HCT116 (cell line): ENCODE measurements at regions not wholly inside any gene's neighbourhood (a gene's known extent, or its start where the extent isn't known, plus 50 kb on each side); places are given as distances from the start of the nearest gene placed in this dataset.

ENCODE experiments used
- ATAC-seq: fragments of 200-7000 bp; cut with Tn5 transposase; 2 replicates; pipeline ENCODE4 v1.9.1; 2020; ENCODE audit warnings: mild to moderate bottlenecking, moderate library complexity
- BruUV-seq: library from RNA; stranded (reverse); fragments of 400-500 nt; replicated peaks from 2 replicates; lab custom pipeline; 2021; lab: Mats Ljungman, UMichigan
- CTCF ChIA-PET: fragments of 300-600 bp; sonication (Branson Sonifier 250); formaldehyde crosslinking; loops from one replicate; lab custom pipeline; 2021; ENCODE audit warnings: antibody characterized with exemption; lab: Charles Lee
- POLR2A ChIA-PET: fragments of 300-600, 350-600 bp; sonication (Branson Sonifier 250); formaldehyde crosslinking; loops from one replicate; lab custom pipeline; 2021; ENCODE audit warnings: antibody characterized with exemption; lab: Charles Lee
- RAD21 ChIA-PET, 2 experiments: fragments of 300-600 bp; sonication (Branson Sonifier 250); formaldehyde crosslinking; loops; one replicate each; lab custom pipeline; 2023; ENCODE audit warnings: low total read pairs in 2 of 2; ENCODE audit not compliant: uncharacterized antibody in 2 of 2, unreplicated experiment in 2 of 2, low non-redundant PET in 1 of 2; lab: Charles Lee
- DNase-seq: peaks from one replicate; pipeline ENCODE4 v3.0.0-alpha.2; 2010; ENCODE audit warnings: low read depth, low spot score
- H2AFZ ChIP-seq: fragments of 200-600 bp; shearing (Covaris generic), sonication (generic); 2 replicates; pipeline ENCODE4 v1.6.1; 2017; ENCODE audit warnings: low read depth, mixed run types, mixed read lengths, antibody characterized with exemption, low read length; ENCODE audit not compliant: poor library complexity, severe bottlenecking
- H3K27ac ChIP-seq: 2 replicates; pipeline ENCODE4 v1.5.1; 2012; ENCODE audit warnings: low read depth, low read length
- H3K27me3 ChIP-seq: fragments of 200-600 bp; sonication (generic); 2 replicates; pipeline ENCODE4 v1.6.1; 2016; ENCODE audit warnings: mixed run types, low read length, mixed read lengths; ENCODE audit not compliant: insufficient read depth
- H3K36me3 ChIP-seq, 2 experiments: fragments of 200-500 bp in 1 of 2; fragments of 200-600 bp in 1 of 2; sonication (Bioruptor generic) in 1 of 2; sonication (generic) in 1 of 2; 2 replicates each; pipeline versions ENCODE4 v1.5.1 to v1.6.1; 2014 to 2016; ENCODE audit warnings: low read length in 2 of 2, inconsistent platforms in 1 of 2, mixed read lengths in 1 of 2, mixed run types in 1 of 2; ENCODE audit not compliant: insufficient read depth in 2 of 2, control insufficient read depth in 1 of 2
- H3K4me1 ChIP-seq, 2 experiments: fragments of 200-600 bp in 1 of 2; sonication (generic) in 1 of 2; 2 replicates each; pipeline versions ENCODE4 v1.5.1 to v1.6.1; 2012 to 2017; ENCODE audit warnings: low read length in 2 of 2, inconsistent platforms in 1 of 2, mild to moderate bottlenecking in 1 of 2, mixed read lengths in 1 of 2, mixed run types in 1 of 2, moderate library complexity in 1 of 2; ENCODE audit not compliant: insufficient read depth in 2 of 2, control insufficient read depth in 1 of 2
- H3K4me2 ChIP-seq: fragments of 200-600 bp; sonication (generic); 2 replicates; pipeline ENCODE4 v1.6.1; 2017; ENCODE audit warnings: mixed run types, low read length, mixed read lengths
- H3K4me3 ChIP-seq, 2 experiments: fragments of 200-600 bp in 1 of 2; sonication (generic) in 1 of 2; replicated peaks in 1 of 2; 2 replicates each; pipeline ENCODE4 v1.5.1; 2011 to 2016; ENCODE audit warnings: low read length in 2 of 2, control low read depth in 1 of 2, low read depth in 1 of 2, mild to moderate bottlenecking in 1 of 2, mixed read lengths in 1 of 2, mixed run types in 1 of 2
- H3K79me2 ChIP-seq: fragments of 200-600 bp; sonication (generic); 2 replicates; pipeline ENCODE4 v1.6.1; 2017; ENCODE audit warnings: mild to moderate bottlenecking, mixed run types, low read length, moderate library complexity, mixed read lengths; ENCODE audit not compliant: insufficient read depth
- H3K9ac ChIP-seq: fragments of 200-600 bp; sonication (generic); 2 replicates; pipeline ENCODE4 v1.6.1; 2016; ENCODE audit warnings: low read length, mixed read lengths
- H3K9me2 ChIP-seq: fragments of 200-600 bp; sonication (generic), shearing (Covaris generic); 2 replicates; pipeline ENCODE4 v1.6.1; 2017; ENCODE audit warnings: mixed run types, mild to moderate bottlenecking, moderate library complexity; ENCODE audit not compliant: insufficient read depth
- H3K9me3 ChIP-seq, 2 experiments: fragments of 200-500 bp in 1 of 2; fragments of 200-600 bp in 1 of 2; sonication (Bioruptor generic) in 1 of 2; sonication (generic) in 1 of 2; 2 replicates each; pipeline ENCODE4 v1.6.1; 2014 to 2017; ENCODE audit warnings: low read length in 2 of 2, mixed read lengths in 2 of 2, inconsistent platforms in 1 of 2, low read depth in 1 of 2, mild to moderate bottlenecking in 1 of 2, mixed run types in 1 of 2, moderate library complexity in 1 of 2; ENCODE audit not compliant: control insufficient read depth in 1 of 2, insufficient read depth in 1 of 2
- H4K20me1 ChIP-seq: fragments of 200-600 bp; sonication (generic), shearing (Covaris generic); 2 replicates; pipeline ENCODE4 v1.6.1; 2017; ENCODE audit warnings: mixed run types, mild to moderate bottlenecking, moderate library complexity; ENCODE audit not compliant: insufficient read depth
- CBX3 ChIP-seq: IDR thresholded peaks from 2 replicates; pipeline ENCODE4 v1.6.1; 2012; ENCODE audit warnings: low read depth
- CEBPB ChIP-seq: IDR thresholded peaks from 2 replicates; pipeline ENCODE4 v1.6.1; 2012; ENCODE audit warnings: low read depth
- EGR1 ChIP-seq: IDR thresholded peaks from 2 replicates; pipeline ENCODE4 v1.6.1; 2012; ENCODE audit warnings: low read depth
- ELF1 ChIP-seq: IDR thresholded peaks from 2 replicates; pipeline ENCODE4 v1.6.1; 2012; ENCODE audit warnings: low read depth, borderline replicate concordance
- EZH2phosphoT487 ChIP-seq: fragments of 200-600 bp; IDR thresholded peaks from 2 replicates; pipeline ENCODE4 v1.6.1; 2018; ENCODE audit warnings: antibody characterized with exemption, borderline replicate concordance
- FOSL1 ChIP-seq: IDR thresholded peaks from 2 replicates; pipeline ENCODE4 v1.6.1; 2012; ENCODE audit warnings: low read depth
- JUND ChIP-seq: IDR thresholded peaks from 2 replicates; pipeline ENCODE4 v1.6.1; 2012
- POLR2A ChIP-seq: IDR thresholded peaks from 2 replicates; pipeline ENCODE4 v1.7.0; 2011; ENCODE audit warnings: borderline replicate concordance; ENCODE audit not compliant: insufficient read depth, insufficient read length; ENCODE audit errors: extremely low read depth
- POLR2AphosphoS5 ChIP-seq: IDR thresholded peaks from 2 replicates; pipeline ENCODE4 v1.6.1; 2011; ENCODE audit warnings: mild to moderate bottlenecking, low read depth, low read length, moderate library complexity
- SP1 ChIP-seq: IDR thresholded peaks from 2 replicates; pipeline ENCODE4 v1.6.1; 2012; ENCODE audit warnings: low read depth
- SRF ChIP-seq: IDR thresholded peaks from 2 replicates; pipeline ENCODE4 v1.6.1; 2012; ENCODE audit warnings: low read depth
- TCF7L2 ChIP-seq: IDR thresholded peaks from 2 replicates; pipeline ENCODE4 v1.7.0; 2011; ENCODE audit warnings: borderline replicate concordance, inconsistent platforms; ENCODE audit not compliant: insufficient read depth, insufficient read length; ENCODE audit errors: extremely low read depth
- ZFX ChIP-seq: fragments of 450-650 bp; IDR thresholded peaks from 2 replicates; pipeline ENCODE4 v1.6.1; 2017
- ZNF274 ChIP-seq: fragments of 200-500 bp; sonication (Bioruptor generic); IDR thresholded peaks from 2 replicates; pipeline ENCODE4 v1.6.1; 2014; ENCODE audit warnings: mild to moderate bottlenecking, low read depth, low read length, inconsistent platforms
- intact Hi-C: fragments of 100-400 bp; cut with micrococcal nuclease; formaldehyde crosslinking; loops from 2 replicates; pipeline ENCODE4 v1.10.0; 2022
- TF ChIP-seq, protein P1 (sequence below): IDR thresholded peaks from 2 replicates; pipeline ENCODE4 v1.6.1; 2012
- TF ChIP-seq, protein P2 (sequence below): IDR thresholded peaks from 2 replicates; pipeline ENCODE4 v1.6.1; 2012
- TF ChIP-seq, protein P3 (sequence below): IDR thresholded peaks from 2 replicates; pipeline ENCODE4 v1.6.1; 2012; ENCODE audit warnings: low read depth
- TF ChIP-seq, protein P4 (sequence below): IDR thresholded peaks from 2 replicates; pipeline ENCODE4 v1.6.1; 2011; ENCODE audit warnings: mild to moderate bottlenecking, low read length, moderate library complexity; ENCODE audit not compliant: insufficient replicate concordance; ENCODE audit errors: extremely low read depth
- TF ChIP-seq, protein P5 (sequence below), 3 experiments: fragments of 200-600 bp in 1 of 3; sonication (generic) in 1 of 3; IDR thresholded peaks in 2 of 3; conservative IDR thresholded peaks in 1 of 3; 2 replicates each; pipeline ENCODE4 v1.5.1; 2012 to 2017; ENCODE audit warnings: low read depth in 2 of 3, low read length in 2 of 3, antibody characterized with exemption in 1 of 3, borderline replicate concordance in 1 of 3, control low read depth in 1 of 3, mild to moderate bottlenecking in 1 of 3, mixed read lengths in 1 of 3, mixed run types in 1 of 3, moderate library complexity in 1 of 3; ENCODE audit not compliant: insufficient read depth in 1 of 3

DNA sequence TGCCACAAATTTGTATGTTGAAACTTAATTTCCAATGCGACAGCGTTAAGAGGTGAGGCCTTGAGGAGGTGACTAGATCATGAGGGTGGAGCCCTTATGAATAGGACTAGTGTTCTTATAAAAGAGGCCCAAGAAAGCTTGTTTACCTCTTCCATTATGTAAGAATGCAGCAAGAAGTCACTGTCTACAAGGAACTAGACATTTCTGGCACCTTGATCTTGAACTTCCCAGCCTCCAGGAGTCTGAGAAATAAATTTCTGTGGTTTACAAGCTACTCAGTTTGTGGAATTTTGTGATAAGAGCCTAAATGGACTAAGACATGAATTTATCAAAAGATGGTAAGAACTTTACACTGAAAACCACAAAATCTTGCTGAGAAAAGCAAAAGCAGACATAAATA is 173.6 kb upstream of the SGK1 start:
- DNase-seq = no peak
- no peak for TF ChIP-seq CBX3
- no peak for TF ChIP-seq SP1
- TF ChIP-seq, protein P1, sequence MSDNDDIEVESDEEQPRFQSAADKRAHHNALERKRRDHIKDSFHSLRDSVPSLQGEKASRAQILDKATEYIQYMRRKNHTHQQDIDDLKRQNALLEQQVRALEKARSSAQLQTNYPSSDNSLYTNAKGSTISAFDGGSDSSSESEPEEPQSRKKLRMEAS = no peak
- TF ChIP-seq, protein P2, sequence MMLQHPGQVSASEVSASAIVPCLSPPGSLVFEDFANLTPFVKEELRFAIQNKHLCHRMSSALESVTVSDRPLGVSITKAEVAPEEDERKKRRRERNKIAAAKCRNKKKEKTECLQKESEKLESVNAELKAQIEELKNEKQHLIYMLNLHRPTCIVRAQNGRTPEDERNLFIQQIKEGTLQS = no peak
- TF ChIP-seq, protein P3, sequence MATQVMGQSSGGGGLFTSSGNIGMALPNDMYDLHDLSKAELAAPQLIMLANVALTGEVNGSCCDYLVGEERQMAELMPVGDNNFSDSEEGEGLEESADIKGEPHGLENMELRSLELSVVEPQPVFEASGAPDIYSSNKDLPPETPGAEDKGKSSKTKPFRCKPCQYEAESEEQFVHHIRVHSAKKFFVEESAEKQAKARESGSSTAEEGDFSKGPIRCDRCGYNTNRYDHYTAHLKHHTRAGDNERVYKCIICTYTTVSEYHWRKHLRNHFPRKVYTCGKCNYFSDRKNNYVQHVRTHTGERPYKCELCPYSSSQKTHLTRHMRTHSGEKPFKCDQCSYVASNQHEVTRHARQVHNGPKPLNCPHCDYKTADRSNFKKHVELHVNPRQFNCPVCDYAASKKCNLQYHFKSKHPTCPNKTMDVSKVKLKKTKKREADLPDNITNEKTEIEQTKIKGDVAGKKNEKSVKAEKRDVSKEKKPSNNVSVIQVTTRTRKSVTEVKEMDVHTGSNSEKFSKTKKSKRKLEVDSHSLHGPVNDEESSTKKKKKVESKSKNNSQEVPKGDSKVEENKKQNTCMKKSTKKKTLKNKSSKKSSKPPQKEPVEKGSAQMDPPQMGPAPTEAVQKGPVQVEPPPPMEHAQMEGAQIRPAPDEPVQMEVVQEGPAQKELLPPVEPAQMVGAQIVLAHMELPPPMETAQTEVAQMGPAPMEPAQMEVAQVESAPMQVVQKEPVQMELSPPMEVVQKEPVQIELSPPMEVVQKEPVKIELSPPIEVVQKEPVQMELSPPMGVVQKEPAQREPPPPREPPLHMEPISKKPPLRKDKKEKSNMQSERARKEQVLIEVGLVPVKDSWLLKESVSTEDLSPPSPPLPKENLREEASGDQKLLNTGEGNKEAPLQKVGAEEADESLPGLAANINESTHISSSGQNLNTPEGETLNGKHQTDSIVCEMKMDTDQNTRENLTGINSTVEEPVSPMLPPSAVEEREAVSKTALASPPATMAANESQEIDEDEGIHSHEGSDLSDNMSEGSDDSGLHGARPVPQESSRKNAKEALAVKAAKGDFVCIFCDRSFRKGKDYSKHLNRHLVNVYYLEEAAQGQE = no peak
- TF ChIP-seq EGR1 = no peak
- no peak for TF ChIP-seq SRF
- TF ChIP-seq POLR2AphosphoS5 = no peak
- no peak for TF ChIP-seq TCF7L2
- no peak for TF ChIP-seq EZH2phosphoT487
- no peak for TF ChIP-seq ZFX
- TF ChIP-seq FOSL1 = no peak
- no peak for TF ChIP-seq JUND
- TF ChIP-seq ZNF274 = no peak
- TF ChIP-seq, protein P4, sequence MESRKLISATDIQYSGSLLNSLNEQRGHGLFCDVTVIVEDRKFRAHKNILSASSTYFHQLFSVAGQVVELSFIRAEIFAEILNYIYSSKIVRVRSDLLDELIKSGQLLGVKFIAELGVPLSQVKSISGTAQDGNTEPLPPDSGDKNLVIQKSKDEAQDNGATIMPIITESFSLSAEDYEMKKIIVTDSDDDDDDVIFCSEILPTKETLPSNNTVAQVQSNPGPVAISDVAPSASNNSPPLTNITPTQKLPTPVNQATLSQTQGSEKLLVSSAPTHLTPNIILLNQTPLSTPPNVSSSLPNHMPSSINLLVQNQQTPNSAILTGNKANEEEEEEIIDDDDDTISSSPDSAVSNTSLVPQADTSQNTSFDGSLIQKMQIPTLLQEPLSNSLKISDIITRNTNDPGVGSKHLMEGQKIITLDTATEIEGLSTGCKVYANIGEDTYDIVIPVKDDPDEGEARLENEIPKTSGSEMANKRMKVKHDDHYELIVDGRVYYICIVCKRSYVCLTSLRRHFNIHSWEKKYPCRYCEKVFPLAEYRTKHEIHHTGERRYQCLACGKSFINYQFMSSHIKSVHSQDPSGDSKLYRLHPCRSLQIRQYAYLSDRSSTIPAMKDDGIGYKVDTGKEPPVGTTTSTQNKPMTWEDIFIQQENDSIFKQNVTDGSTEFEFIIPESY = no peak
- TF ChIP-seq, protein P5, sequence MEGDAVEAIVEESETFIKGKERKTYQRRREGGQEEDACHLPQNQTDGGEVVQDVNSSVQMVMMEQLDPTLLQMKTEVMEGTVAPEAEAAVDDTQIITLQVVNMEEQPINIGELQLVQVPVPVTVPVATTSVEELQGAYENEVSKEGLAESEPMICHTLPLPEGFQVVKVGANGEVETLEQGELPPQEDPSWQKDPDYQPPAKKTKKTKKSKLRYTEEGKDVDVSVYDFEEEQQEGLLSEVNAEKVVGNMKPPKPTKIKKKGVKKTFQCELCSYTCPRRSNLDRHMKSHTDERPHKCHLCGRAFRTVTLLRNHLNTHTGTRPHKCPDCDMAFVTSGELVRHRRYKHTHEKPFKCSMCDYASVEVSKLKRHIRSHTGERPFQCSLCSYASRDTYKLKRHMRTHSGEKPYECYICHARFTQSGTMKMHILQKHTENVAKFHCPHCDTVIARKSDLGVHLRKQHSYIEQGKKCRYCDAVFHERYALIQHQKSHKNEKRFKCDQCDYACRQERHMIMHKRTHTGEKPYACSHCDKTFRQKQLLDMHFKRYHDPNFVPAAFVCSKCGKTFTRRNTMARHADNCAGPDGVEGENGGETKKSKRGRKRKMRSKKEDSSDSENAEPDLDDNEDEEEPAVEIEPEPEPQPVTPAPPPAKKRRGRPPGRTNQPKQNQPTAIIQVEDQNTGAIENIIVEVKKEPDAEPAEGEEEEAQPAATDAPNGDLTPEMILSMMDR (IDR thresholded peaks at IDR 0.05 in 2 of 3, conservative IDR thresholded peaks at IDR 0.05 in 1 of 3; ENCODE audit: borderline replicate concordance in 1 of 3, insufficient read depth in 1 of 3, low read depth in 2 of 3, low read length in 2 of 3) = no peak
- no peak for TF ChIP-seq POLR2A
- no peak for TF ChIP-seq CEBPB
- no peak for TF ChIP-seq ELF1
- Histone ChIP-seq H2AFZ (no peak overlapping the region), H4K20me1 (no peaks in the 10 kb centered on the region), H3K4me2 (no peak overlapping the region), H3K27ac (no peak overlapping the region), H3K9me3 (no peaks in the 10 kb centered on the region), H3K36me3 (no peaks in the 10 kb centered on the region), H3K27me3 (no peaks in the 10 kb centered on the region), H3K4me1 (no peaks in the 10 kb centered on the region), H3K79me2 (no peaks in the 10 kb centered on the region), H3K9ac (no peak overlapping the region), H3K9me2 (0 out of 2 replicates have a peak, but pooled peaks cover 6% of the 10 kb centered on the region), H3K4me3 (no peak overlapping the region)
- BruUV-seq = no TSS peak
- RAD21 ChIA-PET = no interaction called here
- ATAC-seq = no peak
- intact Hi-C loops = no loop called here
- CTCF ChIA-PET = no interaction called here
- POLR2A ChIA-PET = no interaction called here
